ENCODE measurements at regions not wholly inside any gene's neighbourhood (a gene's known extent, or its start where the extent isn't known, plus 50 kb on each side); places are given as distances from the start of the nearest gene placed in this dataset.
"Not testable (repeated sequence)": the region's sequence is repeated elsewhere in the genome, so short reads cannot be mapped to it uniquely, and the experiment has no call there.

GRCh38 chr12:85574291-85574690 lies 261.9 kb downstream of the RASSF9 start:
- DNase-seq (ENCODE audit: low spot score): no peak

DNA sequence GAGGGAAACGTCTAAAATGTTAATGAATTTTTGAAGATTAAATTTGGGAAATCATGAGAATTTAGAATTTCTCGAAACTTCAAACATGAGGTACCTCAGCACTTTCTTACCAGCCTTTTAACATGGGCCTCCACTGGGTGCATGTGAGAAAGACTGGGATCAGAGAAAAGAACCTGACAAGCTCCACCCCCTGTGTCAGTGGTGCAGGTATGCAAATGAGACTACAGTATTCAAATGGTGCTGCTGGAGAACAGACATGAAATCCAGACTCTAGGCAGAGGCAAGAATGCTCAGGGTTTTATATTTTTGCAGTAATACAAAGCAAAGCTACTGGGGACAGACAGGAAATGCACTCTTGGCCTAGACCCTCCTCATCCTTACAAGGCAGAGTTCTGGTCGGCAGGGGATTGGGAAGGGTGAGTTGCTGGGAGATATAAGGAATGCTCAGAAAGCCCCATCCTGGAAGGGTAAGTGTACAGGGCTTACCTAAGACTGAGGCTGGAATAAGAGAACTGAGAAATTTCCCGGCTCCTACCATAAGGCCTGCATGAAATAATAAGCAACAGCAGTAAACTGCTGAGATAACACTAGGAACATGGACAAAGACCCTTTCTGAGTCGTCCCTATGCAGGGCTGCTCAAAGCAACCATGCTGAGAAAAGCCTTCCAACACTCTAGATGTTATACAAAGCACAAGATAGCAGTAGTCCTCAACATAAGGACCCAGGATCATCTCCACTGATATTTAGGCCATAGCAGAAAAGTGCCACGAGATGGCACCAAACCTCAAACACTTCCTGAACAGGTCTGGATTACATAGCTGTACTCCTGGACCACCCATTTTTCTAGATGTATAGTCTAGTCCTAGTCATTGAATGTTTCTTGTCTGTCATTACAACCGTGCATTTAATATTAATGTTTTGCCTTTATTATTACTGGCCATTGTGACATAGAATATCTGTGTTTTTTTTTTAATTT lies 260.8 kb downstream of the RASSF9 start:
- DNase-seq (ENCODE audit: low spot score): peak; percentile 5

DNA sequence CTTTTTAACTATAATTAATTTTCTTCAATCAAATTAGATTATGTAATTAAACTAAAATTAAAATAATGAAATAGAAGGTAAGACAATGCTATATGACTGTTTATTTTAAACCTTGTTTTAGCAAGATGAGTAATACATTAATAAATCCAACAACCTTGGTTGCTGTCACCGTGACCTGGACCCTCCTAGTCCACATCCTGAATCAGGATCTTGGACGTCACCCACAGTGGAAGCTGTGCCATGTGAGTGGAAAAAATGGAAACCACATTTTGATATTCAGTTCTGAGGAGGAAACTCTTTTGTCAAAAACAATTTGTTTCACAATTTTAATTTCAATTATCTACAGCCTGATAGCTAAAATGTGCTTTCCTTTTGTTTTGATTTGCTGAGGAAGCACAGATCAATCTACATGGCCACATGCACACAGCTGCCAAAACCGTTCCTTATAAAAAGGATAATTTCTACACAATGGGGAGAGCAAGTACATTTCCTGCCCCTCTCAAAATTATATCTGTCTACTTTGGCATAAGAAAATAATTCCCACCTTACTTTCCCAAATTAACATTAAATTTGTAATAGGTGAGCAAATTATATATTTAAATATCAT lies 255.5 kb downstream of the RASSF9 start:
- DNase-seq (ENCODE audit: low spot score): no peak

GRCh38 chr12:85587158-85587557 lies 249.1 kb downstream of the RASSF9 start:
- no peak for DNase-seq (ENCODE audit: low spot score)

DNA sequence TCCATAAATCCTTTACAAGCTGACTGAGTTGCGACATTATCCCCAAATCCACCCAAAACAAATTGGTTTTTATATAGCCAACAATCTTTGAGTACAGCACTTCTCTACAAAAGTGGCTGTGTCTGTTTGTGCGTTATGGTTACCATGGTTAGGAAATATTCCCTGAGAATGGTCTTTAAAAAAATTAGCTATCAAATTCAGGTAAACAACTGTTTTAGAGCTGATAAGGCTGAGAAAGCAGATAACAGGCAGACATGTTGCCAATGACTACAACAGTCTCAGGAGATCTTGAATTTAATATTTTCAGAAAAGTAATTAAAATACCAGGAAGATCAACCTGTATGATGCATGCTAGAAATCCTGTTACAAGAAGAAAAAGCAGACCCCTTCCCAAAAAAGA lies 248.0 kb downstream of the RASSF9 start:
- DNase-seq (ENCODE audit: low spot score): no peak

GRCh38 chr12:85600841-85601240 lies 235.4 kb downstream of the RASSF9 start:
- DNase-seq (ENCODE audit: low spot score): no peak

DNA sequence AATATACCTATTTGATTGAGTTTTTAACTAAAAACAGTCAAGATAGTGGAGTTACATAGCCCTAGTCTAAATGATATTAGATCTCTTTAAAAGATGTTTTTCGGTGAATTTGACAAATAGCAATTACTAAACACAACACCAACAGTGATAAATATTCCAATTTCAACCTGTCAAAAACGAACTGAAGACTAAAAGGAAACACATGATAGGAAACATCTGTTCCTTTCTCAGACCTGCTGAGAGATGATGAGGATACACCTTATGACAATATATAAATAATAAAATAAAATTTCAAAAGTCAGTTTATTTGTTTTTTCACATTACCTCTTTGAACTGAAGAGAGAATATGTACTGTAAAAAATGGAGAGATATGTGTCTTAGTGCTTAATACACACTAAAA lies 232.7 kb downstream of the RASSF9 start:
- DNase-seq (ENCODE audit: low spot score): no peak

GRCh38 chr12:85606455-85606854 lies 229.8 kb downstream of the RASSF9 start:
- no peak for DNase-seq (ENCODE audit: low spot score)

- no peak for DNase-seq (ENCODE audit: low spot score)
These were observed 226.4 kb downstream of the RASSF9 start for GRCh38 chr12:85609778-85610177.

DNA sequence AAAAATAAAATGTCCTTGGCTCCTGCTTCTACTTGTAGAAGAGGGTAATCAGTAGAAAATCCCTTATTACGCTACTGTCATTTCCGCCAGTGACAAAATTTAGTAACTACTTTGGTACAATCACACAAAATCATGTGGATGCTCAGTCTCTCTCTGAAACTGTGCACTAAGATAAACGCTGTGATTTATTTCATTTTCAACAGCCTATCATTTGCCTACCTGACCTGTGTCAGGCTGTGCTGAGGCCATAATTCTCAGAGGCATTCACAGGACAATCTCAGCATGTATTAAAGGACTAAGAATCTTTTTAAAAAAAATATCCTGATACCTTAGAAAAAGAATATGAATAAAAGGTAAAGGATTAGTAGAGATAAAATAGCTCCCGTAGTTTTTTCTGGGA lies 226.0 kb downstream of the RASSF9 start:
- no peak for DNase-seq (ENCODE audit: low spot score)

- DNase-seq (ENCODE audit: low spot score): no peak
These were observed 220.0 kb downstream of the RASSF9 start for GRCh38 chr12:85616201-85616600.

DNA sequence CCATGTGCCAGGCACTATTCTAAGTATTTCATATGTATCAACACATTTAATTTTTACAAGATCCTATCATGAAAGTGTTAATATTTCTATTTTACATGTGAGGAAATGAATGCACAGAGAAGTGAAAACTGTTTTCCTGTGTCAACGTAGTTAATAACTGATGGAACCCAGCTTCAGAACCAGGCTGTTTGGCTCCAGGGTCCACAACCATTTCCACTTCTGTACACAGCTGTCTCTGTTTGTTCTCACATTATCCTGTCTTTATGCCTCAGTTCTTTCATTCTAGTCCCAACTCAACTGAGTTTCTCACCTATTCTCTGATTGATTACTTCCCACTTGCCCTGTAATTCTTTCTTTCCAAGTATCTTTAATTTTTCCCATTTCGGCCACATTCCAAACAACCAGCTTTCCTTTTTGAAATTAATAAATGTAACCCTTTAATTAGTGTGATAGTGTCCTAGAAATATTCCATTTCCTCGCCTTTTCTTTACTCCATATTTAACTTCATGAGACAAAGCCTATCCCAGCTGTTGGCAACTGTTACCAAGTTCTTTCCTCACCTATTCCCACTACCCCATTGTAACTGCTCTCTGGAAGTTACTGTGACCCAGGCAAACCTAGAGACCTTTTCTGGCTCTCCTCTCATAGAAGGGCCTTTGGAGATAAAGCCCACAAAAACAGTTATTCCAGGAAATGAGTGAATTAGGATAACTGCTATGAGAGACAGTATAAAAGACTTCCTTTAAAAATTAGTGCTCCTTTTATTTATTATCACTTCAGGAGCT lies 218.7 kb downstream of the RASSF9 start:
- DNase-seq (ENCODE audit: low spot score): no peak

DNA sequence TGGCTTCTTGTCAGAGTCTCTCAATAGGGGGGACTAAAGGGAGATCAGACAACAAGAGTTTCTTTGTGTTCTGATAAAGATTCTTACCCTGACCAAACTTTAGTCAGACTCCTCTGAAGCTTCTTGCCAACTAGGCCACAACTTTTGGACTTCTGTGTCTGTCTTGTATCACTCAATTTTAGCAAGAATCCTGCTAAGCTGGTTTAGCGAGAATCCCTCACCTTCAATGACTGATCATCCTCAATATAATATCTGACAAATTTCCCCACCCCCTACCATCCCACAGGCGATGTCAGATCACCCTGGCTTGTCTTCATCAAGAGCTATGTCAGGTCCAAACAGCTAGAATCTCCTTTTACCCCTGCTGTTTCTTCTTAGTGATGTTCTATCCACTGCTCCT lies 215.2 kb downstream of the RASSF9 start:
- DNase-seq (ENCODE audit: low spot score): no peak

DNA sequence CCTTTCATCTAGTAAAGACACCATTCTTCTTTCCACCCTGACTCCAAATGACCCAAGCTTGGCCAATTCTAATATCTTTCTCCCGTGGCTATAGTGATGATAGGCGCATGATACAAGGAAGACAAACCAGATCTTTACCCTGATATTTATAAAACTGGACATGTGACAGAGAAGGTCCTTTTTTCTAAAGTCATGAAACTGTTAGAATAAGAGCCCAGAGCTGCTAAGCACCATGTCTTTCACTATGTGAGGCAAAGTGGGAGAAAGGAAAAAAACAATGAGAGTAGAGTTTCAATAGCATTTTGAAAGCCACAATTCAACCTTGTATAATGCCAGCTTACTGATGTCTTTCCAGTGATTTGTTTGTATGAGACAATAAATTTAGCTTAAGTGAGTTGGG lies 212.4 kb downstream of the RASSF9 start:
- no peak for DNase-seq (ENCODE audit: low spot score)

DNA sequence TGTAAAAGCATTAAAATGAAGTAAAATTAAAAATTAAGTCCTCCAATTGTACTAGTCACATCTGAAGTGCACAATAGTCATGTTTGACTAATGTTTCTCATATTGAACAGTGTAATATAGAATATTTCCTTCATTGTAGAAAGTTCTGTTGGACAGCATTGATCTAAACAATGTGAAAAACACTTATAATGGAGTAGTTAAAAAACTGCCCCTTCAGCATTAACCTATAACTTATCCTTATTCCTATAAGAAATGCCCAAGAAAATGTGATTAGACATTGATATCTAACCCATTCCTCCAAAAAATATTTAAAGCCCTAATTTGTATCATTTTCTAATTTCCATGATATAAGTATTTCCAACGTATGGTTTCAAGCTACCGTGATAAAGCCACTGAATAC lies 210.7 kb downstream of the RASSF9 start:
- DNase-seq (ENCODE audit: low spot score): no peak

- no peak for DNase-seq (ENCODE audit: low spot score)
These were observed 210.0 kb downstream of the RASSF9 start for GRCh38 chr12:85626001-85626783.

GRCh38 chr12:85626784-85627171 lies 209.4 kb downstream of the RASSF9 start:
- no peak for DNase-seq (ENCODE audit: low spot score)

GRCh38 chr12:85627584-85627983 lies 208.6 kb downstream of the RASSF9 start:
- no peak for DNase-seq (ENCODE audit: low spot score)

DNA sequence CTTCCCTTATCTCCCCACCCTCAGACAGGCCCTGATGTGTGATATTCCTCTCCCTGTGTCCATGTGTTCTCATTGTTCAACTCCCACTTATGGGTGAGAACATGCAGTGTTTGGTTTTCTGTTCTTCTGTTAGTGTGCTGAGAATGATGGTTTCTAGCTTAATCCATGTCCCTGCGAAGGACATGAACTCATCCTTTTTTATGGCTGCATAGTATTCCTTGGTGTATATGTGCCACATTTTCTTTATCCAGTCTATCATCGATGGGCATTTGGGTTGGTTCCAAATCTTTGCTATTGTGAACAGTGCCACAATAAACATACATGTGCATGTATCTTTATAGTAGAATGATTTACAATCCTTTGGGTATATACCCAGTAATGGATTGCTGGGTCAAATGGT lies 207.6 kb downstream of the RASSF9 start:
- not testable (repeated sequence) for DNase-seq (ENCODE audit: low spot score)

DNA sequence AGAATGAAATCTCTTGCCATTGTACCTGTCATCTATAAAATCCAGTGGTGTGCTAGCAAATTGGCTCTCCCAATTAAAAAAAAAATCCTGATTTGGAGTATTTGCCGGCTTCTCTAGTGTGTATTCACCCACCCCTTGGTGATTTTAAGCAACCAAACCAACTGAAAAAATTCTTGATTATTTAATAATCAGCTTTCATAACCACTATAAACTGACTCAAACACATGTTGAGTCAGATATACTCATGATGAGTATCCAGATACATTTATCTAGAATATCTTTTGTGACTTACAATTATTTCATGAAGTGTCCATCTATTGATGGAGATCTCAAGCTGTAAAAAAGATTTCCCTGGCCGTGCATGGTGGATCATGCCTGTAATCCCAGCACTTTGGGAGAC lies 205.4 kb downstream of the RASSF9 start:
- no peak for DNase-seq (ENCODE audit: low spot score)

GRCh38 chr12:85632390-85632789 lies 203.8 kb downstream of the RASSF9 start:
- no peak for DNase-seq (ENCODE audit: low spot score)

- DNase-seq (ENCODE audit: low spot score): no peak
These were observed 202.7 kb downstream of the RASSF9 start for GRCh38 chr12:85633491-85633890.

All from putamen (tissue), 1 donor.